ENCODE measurements at regions not wholly inside any gene's neighbourhood (a gene's known extent, or its start where the extent isn't known, plus 50 kb on each side); places are given as distances from the start of the nearest gene placed in this dataset.

DNA sequence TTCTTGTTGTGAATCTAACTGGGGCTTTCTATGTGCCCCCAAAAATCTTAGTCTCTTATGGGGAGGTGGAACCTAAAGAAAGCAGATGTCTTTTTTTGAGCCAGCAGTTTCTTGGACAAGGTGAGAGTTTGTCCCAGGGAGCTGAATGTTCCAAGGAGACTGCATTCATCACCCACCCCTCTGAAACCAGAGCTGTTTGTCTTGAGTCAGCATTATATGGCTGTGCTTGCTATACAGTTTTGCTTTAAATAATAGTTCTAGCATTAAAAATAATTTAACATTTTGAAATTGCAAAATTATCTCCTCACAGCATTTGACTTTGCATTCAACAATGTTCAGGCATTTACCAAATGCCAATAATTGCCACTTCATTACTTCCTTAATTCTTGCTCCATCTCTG is 813.3 kb downstream of the BCL11B start:
- no peak for DNase-seq

DNA sequence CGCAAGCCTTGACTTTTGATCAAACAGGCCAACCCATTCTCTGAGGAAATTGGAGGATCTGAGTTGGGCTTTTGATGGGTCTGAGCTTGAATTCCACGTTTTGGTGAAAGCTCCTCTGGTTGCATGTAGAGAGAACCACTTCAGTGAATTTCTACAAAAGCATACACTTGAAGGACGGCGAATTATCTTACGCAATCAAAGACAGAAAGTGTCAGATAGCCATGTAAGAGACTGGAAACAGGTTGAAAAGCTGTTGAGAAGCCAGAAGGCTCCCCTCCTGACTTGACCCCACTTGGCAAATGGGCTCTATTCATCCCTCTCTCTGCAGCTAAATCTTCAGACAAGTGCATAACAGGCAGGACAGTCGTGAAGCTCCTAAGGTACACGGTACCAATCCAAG is 809.1 kb downstream of the BCL11B start:
- no peak for DNase-seq

- no peak for DNase-seq
Observed at GRCh38 chr14:98466807-98467206, 805.2 kb downstream of the BCL11B start.

- DNase-seq, result no peak
Observed at GRCh38 chr14:98470663-98471062, 801.3 kb downstream of the BCL11B start.

GRCh38 chr14:98474900-98475299 is 797.1 kb downstream of the BCL11B start:
- DNase-seq, result no peak

GRCh38 chr14:98477935-98478334 is 794.1 kb downstream of the BCL11B start:
- DNase-seq, result no peak

GRCh38 chr14:98489115-98489514 is 782.9 kb downstream of the BCL11B start:
- DNase-seq, result no peak

DNA sequence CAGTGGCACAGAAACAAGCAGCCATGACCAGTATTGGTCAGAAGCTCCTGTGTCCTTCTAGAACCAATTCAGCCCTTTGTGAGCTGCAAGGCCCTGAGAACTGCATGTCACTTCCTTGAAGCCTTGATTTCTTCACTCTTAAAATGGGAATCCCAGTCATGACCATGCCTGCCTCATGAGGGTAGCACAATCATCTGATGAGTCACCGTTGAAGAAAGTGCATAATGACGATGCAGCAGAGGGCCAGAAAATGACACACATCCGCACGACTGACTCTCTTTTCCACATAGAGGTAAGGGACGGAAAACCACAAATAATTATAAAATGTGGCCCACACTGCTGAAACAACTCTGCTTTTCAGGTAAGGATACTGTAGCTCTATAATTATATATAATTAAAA is 777.4 kb downstream of the BCL11B start:
- DNase-seq, result no peak

DNA sequence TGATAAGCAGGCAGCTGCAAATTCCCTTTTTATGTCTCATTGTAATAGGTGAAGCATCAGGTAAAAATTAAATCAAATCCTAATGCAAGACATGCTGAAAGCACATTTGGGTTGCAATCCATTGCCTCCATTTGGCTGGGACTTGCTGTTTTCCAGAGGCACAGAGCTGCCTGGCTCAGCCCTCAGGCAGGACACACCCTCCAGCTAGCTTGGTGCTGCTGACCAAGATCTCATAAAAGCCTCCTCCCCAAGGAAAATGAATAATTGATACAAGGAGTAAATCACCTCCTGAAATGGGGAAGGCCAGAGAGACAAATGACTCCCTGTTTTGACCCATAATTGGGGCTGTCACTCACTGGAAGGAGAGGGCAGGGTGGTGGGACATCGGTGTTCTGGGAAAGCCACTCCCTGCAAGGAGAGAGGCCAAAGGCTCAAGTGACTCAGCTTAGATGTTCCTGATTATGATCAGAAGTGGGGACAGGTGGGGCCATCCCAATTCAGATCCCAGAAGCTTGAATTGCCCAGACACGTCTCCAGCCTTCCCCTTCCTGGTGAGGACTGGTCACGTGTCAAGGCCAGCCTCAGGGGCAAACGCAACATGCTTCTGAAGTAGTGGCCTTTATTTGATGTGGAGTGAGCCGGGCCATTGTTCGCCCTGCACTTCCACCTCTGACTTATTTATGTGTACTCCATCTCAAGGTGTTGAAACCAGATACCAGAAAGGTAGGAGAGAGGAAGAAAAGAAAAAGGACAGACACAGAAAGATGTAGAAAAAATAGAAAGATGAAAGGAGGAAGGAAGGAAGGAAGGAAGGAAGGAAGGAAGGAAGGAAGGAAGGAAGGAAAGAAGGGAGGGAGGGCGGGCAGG is 773.7 kb downstream of the BCL11B start:
- no peak for DNase-seq

DNA sequence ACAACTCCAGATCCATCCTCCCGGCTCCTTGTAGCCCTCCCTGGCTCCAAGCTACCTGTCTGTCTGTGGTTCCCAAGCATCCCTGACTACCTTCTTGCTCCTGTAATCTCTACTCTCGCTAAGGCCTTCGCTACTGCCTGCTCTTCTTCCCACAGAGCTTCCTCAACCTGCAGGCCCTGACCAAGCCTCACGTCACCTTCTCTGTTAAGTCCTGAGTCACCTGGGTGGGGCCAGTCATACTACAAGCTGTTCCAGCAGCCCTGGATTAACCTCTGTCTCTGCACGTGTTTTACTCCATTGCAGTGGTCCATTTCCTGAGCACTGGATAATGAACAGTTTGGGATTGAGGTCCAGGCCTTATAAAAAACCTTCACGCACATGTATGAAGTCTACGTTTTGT is 770.7 kb downstream of the BCL11B start:
- no peak for DNase-seq

GRCh38 chr14:98501836-98502235 is 770.2 kb downstream of the BCL11B start:
- no peak for DNase-seq

- no peak for DNase-seq
Observed at GRCh38 chr14:98503086-98503815, 768.7 kb downstream of the BCL11B start.

DNA sequence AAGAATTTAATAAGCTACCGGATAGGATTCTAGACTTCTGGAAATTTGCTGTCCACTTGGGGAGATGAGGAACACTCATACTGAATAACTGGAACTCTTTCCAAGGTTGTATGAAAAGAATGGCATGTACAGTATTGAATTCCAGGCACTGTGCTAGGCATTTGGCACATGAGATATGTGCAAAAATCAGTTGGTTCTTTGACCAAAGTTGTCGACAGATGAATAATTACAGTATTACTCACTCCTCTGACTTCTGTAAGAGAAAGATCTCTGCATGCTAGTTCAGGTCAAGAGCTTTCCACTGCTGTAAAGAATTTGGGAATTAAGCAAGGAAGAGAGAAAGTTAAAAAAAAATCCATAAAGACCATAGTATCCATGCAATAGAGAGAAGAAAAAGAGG is 764.7 kb downstream of the BCL11B start:
- no peak for DNase-seq

GRCh38 chr14:98510392-98510791 is 761.6 kb downstream of the BCL11B start:
- DNase-seq, result no peak

GRCh38 chr14:98512501-98513251 is 759.3 kb downstream of the BCL11B start:
- no peak for DNase-seq

- no peak for DNase-seq
Observed at GRCh38 chr14:98513558-98513957, 758.4 kb downstream of the BCL11B start.

- DNase-seq, result no peak
Observed at GRCh38 chr14:98514016-98514415, 758.0 kb downstream of the BCL11B start.

DNA sequence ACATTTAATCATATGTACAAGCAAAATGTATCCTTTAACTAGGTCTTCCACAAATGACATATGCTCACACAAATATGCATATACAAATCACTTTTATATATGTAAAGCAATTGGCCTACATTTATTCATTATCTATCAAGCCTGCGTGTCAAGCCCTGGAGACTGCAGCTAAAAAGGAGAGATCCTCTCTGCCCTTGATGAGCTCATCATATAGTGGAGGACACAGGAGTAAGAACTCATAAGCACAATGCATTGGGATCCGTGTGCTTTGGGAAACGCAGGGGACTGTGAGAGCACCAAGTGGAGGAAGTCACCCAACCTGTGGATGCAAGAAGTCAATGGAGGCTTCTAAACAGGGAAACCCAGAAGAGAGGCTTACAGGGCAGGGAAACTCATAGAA is 735.7 kb downstream of the BCL11B start:
- no peak for DNase-seq

DNA sequence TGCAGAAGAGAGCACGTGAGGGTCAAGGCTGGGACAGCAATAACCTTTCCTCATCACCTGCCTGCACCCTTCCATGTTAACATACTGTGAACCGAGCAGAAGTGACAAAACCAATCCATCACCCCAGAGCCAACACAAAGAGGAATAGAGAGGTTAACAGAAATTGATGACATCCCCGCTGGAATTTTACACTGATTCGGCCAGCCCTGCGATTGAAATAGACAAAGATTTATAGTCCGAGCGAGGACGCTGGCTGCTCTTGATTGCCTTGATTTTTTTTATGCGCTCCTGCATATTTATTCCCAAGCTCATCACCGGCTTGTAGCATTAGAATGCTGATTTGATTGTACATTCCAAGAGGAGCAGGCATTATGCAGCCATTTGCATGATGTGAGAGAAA is 729.7 kb downstream of the BCL11B start:
- DNase-seq, result no peak

DNA sequence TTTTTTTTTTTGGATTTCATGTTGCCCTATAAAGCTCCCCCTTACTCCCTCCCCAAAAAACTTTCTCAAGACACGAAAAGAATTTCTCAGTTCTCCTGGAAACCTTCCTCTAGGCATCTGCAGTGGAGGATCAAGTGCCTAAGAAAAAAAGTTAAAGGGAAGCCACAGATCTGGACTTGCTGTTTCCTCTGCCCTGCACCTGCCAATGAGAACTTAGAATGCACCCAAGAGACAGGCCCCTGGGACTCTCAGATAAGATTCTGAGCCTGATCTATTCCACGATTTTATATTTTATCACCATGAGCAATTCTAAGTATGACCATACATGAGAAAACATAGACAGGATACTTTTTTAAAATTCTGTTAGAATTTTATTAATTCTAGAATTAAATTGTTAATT is 728.9 kb downstream of the BCL11B start:
- DNase-seq, result no peak

DNA sequence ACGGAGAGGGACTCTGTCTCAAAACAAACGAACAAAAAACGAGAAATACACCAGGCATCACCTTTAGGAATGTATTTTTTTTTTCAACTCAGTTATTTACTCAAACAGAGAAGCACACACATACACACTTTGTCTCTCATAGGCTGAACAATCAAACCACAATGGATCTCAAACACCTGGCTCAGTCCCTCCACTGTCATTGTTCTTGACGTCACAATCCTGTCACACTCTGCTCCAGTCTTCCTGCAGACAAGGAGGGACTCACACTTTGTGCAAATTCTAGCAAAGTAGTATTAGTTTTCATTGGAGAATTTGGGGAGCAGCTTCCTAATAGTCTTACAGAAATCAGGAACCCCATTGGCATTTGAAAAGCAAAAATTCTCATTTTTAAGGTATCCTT is 727.8 kb downstream of the BCL11B start:
- no peak for DNase-seq

GRCh38 chr14:98545181-98545580 is 726.8 kb downstream of the BCL11B start:
- no peak for DNase-seq

- no peak for DNase-seq
Observed at GRCh38 chr14:98548071-98548686, 723.8 kb downstream of the BCL11B start.
